H1 (cell line): ENCODE measurements at regions not wholly inside any gene's neighbourhood (a gene's known extent, or its start where the extent isn't known, plus 50 kb on each side); places are given as distances from the start of the nearest gene placed in this dataset.

Experiments
- ASH2L ChIP-seq: fragments of 200-600, 300-600 bp; sonication (generic); IDR thresholded peaks from one replicate; pipeline ENCODE4 v1.7.1; 2017; ENCODE audit warnings: low read length
- CHD1 ChIP-seq: IDR thresholded peaks from 2 replicates; pipeline ENCODE4 v1.6.1; 2012; ENCODE audit warnings: low read depth, low read length, improper control_type of control experiment
- CHD7 ChIP-seq: fragments of 300-600 bp; sonication (generic); IDR thresholded peaks from 2 replicates; pipeline ENCODE4 v1.7.1; 2012; ENCODE audit warnings: low read length, moderate library complexity, mild to moderate bottlenecking, inconsistent platforms; ENCODE audit not compliant: insufficient replicate concordance
- HDAC2 ChIP-seq, 2 experiments: fragments of 300-600 bp in 1 of 2; sonication (generic) in 1 of 2; IDR thresholded peaks; 2 replicates each; pipeline ENCODE4 v1.6.1; 2011 to 2012; ENCODE audit warnings: low read depth in 2 of 2, low read length in 2 of 2, mild to moderate bottlenecking in 2 of 2, moderate library complexity in 2 of 2, borderline replicate concordance in 1 of 2, inconsistent platforms in 1 of 2
- NANOG ChIP-seq: IDR thresholded peaks from 2 replicates; pipeline ENCODE4 v1.6.1; 2011; ENCODE audit warnings: low read length, low read depth, mild to moderate bottlenecking, inconsistent platforms; ENCODE audit not compliant: insufficient read depth, poor library complexity, severe bottlenecking
- RXRA ChIP-seq: IDR thresholded peaks from 2 replicates; pipeline ENCODE4 v1.6.1; 2011; ENCODE audit warnings: low read depth, mild to moderate bottlenecking, low read length, moderate library complexity; ENCODE audit not compliant: insufficient read depth

- TF ChIP-seq CHD7 (no peak), NANOG (no peak), ASH2L (no peak), CHD1 (no peak), RXRA (no peak), HDAC2 (IDR thresholded peaks at IDR 0.05; ENCODE audit: borderline replicate concordance in 1 of 2, low read depth in 2 of 2, low read length in 2 of 2) (no peak)
Observed at GRCh38 chr10:64182671-64183070, 661.5 kb downstream of the REEP3 start (continued).
